ENCODE measurements at regions not wholly inside any gene's neighbourhood (a gene's known extent, or its start where the extent isn't known, plus 50 kb on each side); places are given as distances from the start of the nearest gene placed in this dataset.

- no peak for DNase-seq (ENCODE audit: low read depth in 2 of 2)
Observed at GRCh38 chr13:80284290-80284689, 56.6 kb downstream of the SPRY2 start.

GRCh38 chr13:80278706-80279105 lies 62.2 kb downstream of the SPRY2 start:
- DNase-seq (ENCODE audit: low read depth in 2 of 2) = no peak

- no peak for DNase-seq (ENCODE audit: low read depth in 2 of 2)
Observed at GRCh38 chr13:80276371-80277289, 64.3 kb downstream of the SPRY2 start.

GRCh38 chr13:80274643-80275042 lies 66.3 kb downstream of the SPRY2 start:
- no peak for DNase-seq (ENCODE audit: low read depth in 2 of 2)

GRCh38 chr13:80273718-80274117 lies 67.2 kb downstream of the SPRY2 start:
- DNase-seq (ENCODE audit: low read depth in 2 of 2) = no peak

GRCh38 chr13:80265348-80265747 lies 75.6 kb downstream of the SPRY2 start:
- no peak for DNase-seq (ENCODE audit: low read depth in 2 of 2)

- no peak for DNase-seq (ENCODE audit: low read depth in 2 of 2)
Observed at GRCh38 chr13:80263745-80264513, 77.0 kb downstream of the SPRY2 start.

- DNase-seq (ENCODE audit: low read depth in 2 of 2) = no peak
Observed at GRCh38 chr13:80262051-80262695, 78.8 kb downstream of the SPRY2 start.

- DNase-seq (ENCODE audit: low read depth in 2 of 2) = no peak
Observed at GRCh38 chr13:80259159-80259558, 81.8 kb downstream of the SPRY2 start.

GRCh38 chr13:80256352-80256932 lies 84.5 kb downstream of the SPRY2 start:
- no peak for DNase-seq (ENCODE audit: low read depth in 2 of 2)

- no peak for DNase-seq (ENCODE audit: low read depth in 2 of 2)
Observed at GRCh38 chr13:80255946-80256345, 85.0 kb downstream of the SPRY2 start.

GRCh38 chr13:80251403-80251802 lies 89.5 kb downstream of the SPRY2 start:
- no peak for DNase-seq (ENCODE audit: low read depth in 2 of 2)

- no peak for DNase-seq (ENCODE audit: low read depth in 2 of 2)
Observed at GRCh38 chr13:80250213-80250810, 90.6 kb downstream of the SPRY2 start.

GRCh38 chr13:80249516-80250212 lies 91.3 kb downstream of the SPRY2 start:
- DNase-seq (ENCODE audit: low read depth in 2 of 2) = no peak

- DNase-seq (ENCODE audit: low read depth in 2 of 2) = no peak
Observed at GRCh38 chr13:80245162-80245733, 95.7 kb downstream of the SPRY2 start.

- no peak for DNase-seq (ENCODE audit: low read depth in 2 of 2)
Observed at GRCh38 chr13:80244574-80244973, 96.4 kb downstream of the SPRY2 start.

- DNase-seq (ENCODE audit: low read depth in 2 of 2) = no peak
Observed at GRCh38 chr13:80242728-80243427, 98.0 kb downstream of the SPRY2 start.

- DNase-seq (ENCODE audit: low read depth in 2 of 2) = no peak
Observed at GRCh38 chr13:80239571-80240255, 101.2 kb downstream of the SPRY2 start.

GRCh38 chr13:80239116-80239515 lies 101.8 kb downstream of the SPRY2 start:
- no peak for DNase-seq (ENCODE audit: low read depth in 2 of 2)

All from activated CD8-positive, alpha-beta memory T cell treated with anti-CD3 and anti-CD28 coated beads for 4 hours (primary cell).